GM19324 (cell line): ENCODE measurements at regions not wholly inside any gene's neighbourhood (a gene's known extent, or its start where the extent isn't known, plus 50 kb on each side); places are given as distances from the start of the nearest gene placed in this dataset.

ENCODE experiments used
- ATAC-seq: cut with Tn5 transposase; IDR thresholded peaks from one replicate; pipeline ENCODE4 v1.9.1; 2021; ENCODE audit warnings: mild to moderate bottlenecking, moderate library complexity; ENCODE audit not compliant: unreplicated experiment, low FRiP score

DNA sequence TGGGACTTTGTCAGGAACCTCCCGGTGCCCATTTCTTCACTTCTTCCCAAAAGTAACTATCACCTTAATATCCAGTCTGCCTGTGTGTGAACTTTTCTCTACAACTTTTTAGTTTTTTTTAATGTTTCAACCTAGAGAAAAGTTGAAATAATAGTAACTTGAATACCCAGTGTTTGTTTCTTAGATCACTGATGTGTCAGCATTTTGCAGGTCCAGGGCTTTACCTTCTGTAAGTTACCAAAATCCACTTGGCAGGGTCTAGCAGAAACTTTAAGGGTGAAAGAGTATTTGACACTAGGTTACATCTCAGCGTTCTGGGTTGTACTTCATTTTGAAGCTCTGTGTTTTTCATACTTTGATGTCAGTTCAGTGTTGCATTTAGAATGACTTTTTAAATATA is 372.7 kb downstream of the ARL4A start:
- no peak for ATAC-seq

DNA sequence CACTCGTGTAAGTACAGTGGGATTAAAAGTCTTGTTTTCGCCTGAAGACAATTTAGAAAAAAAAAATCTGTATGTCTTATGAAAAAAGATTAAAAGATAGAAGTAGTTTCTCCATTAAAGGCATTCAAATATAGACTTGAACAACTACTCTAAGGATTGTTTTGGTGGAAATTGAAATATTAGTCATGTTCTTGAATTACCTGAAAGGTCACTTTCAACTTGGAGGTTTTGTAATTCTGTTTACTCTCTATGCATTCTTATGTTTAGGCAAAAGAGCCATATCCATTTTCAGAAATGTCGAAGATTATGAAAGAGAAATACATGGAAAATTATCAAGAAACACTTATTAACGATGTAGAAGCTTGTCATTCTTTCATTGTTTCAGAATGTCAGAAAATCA is 373.7 kb downstream of the ARL4A start:
- no peak for ATAC-seq

DNA sequence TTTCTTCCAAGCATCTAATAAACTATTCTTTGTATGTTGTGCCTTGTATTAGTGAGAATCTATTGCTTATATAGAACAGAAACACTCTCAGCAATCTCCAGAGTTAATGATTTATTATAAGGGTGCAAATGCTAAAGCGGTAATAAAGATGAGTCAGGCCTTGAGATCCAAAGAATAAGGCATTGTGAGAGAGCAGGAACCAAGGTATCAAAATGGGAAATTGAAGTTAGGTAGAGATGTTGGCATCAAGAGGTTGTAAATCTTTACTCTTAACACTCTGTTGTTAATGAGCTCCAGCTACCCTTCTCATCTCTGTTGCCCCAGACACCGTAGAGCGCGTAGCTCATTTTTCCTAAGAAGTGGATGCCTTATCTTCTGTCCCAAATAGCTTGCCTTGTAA is 375.2 kb downstream of the ARL4A start:
- ATAC-seq: no peak

DNA sequence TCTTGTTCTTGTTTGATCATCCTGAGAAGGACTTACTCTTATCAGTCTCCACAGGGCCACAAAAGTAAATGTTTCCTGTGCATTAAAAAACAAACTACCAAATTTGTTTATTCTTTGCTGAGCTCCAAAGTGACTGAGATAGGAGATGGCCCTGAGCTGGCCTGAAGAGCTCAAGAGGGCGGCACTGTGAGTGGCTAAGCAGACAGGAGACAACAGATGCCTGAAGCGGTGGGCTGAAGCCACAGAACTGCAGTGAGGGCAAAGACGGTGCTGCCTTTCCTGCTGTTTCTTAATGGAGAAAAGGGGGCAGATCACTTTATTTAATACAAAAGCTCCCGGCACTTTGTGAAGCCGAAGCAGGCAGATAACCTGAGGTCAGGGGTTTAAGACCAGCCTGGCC is 379.6 kb downstream of the ARL4A start:
- ATAC-seq: no peak

DNA sequence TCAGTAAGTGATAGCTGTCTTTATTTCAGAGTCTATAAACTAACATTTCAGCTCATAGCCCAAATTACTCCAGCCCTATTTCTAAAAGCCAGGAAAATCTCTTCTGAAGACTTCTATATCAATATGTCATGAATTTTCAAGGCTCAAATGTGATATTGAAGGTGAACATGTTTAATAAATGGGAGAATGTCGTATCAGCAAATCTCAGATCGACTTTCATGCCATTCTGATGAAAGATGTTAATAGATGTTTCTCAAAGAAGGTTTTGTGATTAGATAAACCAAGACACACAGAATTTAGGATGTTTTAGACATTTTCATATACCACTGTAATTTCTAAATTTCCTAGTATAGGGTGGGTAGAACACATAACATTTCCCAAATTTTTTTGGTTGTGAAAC is 380.6 kb downstream of the ARL4A start:
- no peak for ATAC-seq

DNA sequence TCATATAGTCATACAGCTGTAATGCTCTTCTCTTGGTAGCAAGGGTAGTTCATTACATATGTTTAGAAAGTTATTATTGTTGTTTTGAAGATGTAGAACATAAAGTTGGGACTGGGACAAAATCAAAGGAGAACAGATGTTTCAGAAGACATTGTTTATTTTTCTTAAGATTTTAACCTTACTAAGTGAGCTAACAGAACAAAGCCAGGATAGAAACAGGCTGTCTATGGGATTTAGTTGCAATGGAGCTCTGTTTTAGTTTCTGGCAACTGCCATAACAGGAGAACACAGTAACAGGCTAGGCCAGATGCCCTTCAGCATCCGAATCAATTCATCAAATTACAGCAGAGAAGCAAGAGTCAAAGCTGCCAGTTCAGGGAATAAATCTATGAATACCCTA is 382.4 kb downstream of the ARL4A start:
- ATAC-seq: no peak

DNA sequence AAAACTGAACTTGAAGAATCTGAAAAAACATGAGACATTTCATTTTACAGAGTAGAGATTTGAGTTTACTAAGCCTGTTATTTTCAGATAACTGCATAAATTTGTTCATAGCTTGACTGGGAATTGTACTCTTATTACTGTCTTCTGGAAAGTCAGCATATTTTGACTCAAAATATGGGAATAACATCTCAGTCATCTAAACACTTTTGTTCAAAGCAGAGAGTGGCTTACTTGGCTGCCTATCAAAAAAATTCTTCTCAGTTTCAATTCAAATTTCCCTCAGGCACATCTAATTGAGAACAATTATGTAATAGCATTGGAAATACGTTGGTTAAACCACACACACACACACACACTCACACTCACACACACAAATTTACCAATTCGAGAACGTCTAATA is 384.6 kb downstream of the ARL4A start:
- no peak for ATAC-seq

DNA sequence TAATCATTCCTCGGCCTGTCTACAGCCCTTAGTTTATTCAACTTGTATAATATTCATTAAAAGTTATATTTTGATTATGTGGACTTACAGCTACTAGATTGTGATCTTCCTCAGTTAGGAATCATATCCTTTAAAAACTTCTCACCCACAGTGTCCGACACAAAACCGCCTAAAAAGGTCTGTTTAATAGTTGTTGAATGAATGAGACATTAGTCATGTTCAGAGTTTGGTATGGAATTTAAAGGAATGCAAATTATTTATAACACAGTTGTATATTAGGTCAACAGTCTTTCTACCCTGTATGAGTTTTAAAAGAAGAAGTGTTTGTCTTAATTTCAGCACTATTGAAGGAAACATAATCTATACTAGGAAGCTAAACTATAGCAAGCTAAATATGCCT is 390.0 kb downstream of the ARL4A start:
- ATAC-seq: no peak

DNA sequence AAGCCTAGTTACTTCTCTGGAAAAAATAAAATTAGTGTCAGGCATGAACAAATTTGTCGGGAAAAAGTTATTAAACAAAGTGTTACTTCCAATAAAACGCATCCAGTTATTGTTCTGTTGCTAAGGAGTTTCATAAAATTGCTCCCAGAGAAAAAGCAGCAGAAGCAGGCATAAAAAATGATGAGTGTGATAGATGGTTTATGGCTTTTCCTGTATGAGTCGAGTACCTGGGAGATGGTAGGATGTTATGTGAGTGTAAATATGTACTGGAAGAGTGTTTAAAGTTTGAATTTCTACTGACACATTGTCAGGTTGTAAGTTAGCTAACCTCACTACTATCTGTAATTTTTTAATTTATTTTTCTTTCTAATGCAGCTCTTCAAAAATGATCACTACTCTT is 390.7 kb downstream of the ARL4A start:
- no peak for ATAC-seq

DNA sequence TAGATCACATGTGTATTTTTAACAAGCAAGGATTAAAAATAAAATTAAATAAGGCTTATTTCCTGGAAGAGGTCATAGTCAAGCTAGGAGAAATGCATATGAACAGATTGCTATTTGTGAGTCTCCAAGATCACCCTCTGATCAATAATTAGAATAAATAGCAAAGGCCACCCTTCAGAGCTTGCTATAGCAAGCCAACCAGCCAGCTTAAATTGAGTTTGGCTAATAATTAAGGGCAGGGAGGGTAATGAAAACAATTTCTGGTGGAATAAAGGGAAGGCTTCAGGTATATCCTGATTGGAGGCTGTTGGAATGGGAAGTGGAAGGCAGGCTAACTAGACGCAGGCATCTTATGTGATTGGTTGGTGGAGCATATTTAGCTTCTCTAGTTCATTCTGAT is 403.5 kb downstream of the ARL4A start:
- ATAC-seq: no peak

DNA sequence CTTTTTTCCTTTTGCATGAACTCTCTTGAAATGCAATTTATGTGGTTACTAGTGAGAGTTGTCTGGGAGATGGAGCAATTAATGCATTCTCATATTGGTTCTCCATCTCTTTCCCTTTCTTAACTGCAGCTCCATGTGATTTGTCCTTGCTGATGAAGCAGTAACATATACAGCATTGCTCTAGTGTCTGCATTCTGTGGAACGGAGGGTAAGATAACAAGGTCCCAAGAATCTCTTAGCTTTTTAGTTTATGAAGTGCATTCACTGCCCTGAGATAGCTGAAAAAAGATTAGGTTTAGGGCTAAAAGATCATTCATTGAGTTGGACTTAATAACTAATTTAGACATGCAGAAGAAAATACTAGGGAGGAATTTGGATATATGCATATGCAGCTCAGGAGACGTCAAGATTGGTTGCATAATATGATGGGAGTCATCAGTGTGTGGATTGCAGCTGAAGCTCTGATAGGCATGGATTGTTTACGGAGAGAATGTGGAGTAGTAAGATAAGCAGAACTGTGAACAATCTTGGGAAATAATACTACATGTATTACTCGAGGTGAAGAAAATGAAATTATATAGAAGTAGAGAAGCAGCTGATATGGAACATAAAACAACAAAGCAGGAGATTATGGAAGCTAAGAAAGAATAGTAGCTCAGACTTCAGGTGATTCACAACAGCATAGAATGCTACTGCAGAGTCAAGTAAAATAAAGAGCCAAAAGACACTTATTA is 404.7 kb downstream of the ARL4A start:
- ATAC-seq: no peak

DNA sequence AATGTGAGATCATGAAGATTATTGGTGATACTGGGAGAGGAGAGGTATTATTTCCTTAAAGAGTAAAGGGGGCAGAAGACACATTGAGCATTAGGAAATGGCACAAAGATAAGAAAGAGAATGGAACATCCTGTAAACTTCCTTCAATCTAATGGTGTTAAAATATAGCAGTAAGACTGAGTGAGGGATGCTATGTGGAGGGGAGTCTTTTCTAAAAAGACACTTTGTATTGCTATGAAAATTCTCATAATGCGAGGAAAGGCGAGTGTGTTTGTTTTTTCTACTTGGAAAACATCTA is 405.2 kb downstream of the ARL4A start:
- ATAC-seq: no peak

DNA sequence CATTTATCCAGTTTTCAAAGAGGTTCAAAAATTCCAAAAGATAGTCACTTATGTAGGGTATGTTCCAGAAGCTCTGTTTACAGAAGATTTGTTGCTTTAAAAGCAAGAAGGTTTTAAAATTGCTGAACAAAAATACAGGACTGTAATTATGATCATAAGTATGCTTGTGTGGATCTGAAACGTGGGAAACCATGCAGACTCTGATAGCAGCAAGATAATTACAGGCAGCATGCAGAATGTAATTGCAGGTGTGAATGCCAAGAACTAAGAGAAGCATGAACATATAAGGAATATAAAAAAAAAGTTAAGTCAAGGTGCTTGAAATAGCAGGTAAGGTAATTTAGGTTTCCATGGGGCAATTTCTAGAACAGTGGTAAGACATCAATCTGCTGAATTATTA is 405.7 kb downstream of the ARL4A start:
- no peak for ATAC-seq

DNA sequence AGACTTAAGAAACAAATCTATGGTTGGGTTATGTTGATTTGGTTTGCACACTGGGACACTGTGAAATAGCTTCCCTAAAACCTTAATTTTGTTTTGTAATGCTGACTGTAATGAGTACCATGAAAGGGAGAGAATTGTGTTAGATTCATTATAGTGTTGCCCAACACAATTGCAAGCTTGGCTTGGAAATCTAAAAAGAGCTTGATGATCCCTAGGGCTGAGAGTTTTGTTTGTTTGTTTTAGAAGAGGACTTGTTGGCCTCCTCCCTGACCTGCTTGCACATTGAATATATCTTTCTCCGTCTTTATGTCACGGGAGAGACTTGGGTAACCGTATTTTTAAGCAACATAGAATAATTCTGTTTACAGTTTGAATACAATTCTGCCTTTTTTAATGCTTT is 410.1 kb downstream of the ARL4A start:
- no peak for ATAC-seq

DNA sequence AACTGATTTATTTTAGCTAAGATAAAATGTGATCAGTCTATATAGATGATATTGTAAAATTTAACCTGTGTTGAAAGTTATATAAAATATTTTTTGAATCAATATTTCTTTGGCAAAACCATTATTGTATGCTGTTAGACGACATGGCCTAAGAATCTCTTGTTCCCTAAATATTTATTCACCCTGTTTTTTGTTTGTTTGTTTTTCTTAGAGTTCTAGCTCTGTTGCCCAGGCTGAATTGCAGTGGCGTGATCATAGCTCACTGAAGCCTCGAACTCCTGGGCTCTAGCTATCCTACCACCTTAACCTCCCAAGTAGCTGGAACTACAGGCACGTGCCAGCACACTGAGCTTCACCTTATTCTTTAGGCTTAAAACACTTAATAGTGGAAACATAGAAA is 410.7 kb downstream of the ARL4A start:
- no peak for ATAC-seq

DNA sequence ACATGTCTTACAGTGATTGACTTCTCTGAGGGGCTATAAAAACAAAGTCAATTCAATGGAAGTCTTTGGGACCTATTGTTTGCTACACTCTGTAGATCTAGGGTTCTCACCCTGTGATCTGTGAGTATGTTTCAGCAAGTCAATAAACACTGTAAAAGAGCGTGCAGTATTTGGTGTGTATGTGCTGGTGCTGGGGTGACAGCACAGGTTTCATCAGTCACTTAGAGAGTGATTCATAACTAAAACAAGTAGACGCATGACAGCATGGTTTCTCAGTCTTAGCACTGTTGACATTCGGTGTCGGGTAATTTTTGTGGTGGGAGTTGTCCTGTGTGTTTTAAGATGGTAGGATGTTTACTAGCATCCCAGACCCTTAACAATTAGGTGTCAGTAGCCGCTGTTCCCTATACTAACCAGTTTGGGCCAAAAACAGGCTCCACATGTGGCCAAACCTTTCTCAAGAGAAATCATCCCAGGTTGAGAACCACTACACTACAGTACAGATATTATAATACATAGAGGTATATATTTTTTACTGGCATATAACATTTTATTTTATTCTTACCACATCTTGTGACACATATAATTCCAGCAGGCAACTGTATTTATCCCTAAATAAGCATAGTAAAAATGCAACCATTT is 411.8 kb downstream of the ARL4A start:
- no peak for ATAC-seq

DNA sequence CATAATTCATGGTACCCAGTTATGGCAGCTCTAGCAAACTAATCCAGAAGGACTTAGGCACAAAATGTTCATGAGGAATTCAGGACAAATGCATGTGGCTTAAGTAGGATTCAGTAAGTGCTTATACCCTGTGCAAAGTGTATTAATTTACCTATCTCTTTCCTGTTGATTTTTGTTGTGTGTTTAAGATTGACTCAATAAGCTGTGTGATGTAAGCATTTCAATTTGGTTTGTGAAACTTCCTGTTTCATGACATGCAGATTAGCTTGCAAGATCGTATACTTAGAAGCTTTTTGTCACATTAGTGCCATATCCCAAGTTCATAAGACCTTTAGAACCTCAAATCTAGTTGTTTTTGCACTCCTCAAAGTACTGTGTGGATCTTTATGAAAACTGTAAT is 416.7 kb downstream of the ARL4A start:
- ATAC-seq: no peak

DNA sequence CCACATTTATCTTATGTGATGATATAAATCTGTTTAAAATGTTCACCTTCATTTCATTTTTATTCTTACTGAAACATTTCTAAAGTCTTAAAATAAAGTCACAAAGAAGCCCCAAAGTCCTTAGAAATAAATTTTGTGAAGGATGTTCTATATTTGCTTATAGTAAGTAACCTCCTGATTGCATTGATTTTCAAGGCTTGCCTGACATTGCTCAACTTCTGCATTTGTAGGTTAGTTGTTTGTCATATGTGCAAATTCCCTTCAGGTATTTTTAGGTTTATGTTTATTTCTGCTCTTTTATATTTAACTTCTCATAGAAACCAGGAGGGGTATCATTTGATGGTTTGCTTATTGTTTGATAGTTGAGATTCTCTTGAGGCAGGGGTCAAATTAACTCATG is 417.8 kb downstream of the ARL4A start:
- no peak for ATAC-seq

DNA sequence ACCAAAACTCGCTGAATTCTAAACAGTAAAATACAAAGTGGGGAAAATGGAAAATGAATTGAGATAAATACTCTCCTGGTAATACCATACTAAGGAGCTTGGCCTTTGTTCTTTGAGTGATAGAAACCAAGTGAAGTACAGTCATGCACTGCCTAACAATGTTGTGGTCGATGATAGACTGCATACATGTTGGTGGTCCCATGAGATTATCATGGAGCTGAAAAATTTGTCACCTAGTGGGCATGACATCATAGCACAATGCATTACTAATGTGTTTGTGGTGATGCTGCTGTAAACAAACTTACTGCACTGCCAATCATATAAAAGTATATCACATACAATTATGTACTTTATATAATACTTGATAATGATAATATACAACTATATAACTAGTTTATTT is 419.1 kb downstream of the ARL4A start:
- no peak for ATAC-seq

DNA sequence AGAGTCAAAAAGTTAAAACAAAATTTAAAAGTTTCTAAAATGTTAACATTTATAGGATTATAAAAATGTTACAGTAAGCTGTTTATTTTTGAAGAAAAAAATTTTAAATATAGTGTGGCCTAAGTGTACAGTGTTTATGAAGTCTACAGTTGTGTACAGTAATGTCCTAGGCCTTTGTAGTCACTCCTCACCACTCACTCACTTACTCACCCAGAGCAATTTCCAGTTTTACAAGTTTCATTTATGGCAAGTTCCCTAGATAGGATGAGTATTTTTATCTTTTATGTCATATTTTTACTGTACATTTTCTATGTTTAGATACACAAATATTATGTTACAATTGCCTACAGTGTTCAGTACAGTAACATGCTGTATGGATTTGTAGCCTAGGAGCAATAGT is 419.9 kb downstream of the ARL4A start:
- no peak for ATAC-seq

DNA sequence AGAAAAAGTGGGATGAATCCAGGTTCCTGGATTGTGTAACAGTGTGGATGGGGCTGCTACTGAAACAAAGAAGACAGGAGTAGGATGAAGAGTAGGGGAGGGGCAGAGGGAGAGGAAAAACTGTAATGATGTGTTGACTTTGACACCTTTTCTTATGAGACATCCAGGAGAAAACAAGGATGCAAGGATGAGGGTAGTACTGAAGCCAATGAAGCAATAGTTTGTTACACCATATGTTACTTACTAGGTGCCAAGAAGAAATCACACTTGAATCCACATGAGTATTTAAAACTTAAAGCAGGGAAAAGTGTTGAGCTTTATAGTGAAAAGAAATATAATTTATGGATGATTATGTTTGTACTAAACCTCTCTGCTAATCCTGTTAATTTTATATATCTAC is 420.6 kb downstream of the ARL4A start:
- ATAC-seq: no peak

DNA sequence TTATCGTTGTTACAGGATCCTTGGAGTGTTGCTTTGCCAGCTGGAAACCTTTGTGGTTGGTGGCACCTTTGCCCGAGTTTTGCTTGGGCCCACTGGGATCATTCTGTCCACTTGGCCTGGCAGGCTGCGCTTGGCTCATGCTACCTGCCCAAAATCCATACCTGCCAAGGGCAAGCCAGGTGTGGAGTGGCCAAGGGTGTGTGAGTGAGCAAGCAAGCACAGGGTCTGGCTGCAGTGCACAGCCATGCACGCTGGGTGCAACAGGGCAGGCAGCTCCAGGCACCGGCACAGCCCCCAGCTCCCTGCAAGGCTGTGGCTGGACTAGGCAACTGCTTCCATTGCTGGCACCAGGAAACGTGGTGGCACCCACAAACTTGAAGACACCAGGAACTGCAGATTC is 421.8 kb downstream of the ARL4A start:
- no peak for ATAC-seq

DNA sequence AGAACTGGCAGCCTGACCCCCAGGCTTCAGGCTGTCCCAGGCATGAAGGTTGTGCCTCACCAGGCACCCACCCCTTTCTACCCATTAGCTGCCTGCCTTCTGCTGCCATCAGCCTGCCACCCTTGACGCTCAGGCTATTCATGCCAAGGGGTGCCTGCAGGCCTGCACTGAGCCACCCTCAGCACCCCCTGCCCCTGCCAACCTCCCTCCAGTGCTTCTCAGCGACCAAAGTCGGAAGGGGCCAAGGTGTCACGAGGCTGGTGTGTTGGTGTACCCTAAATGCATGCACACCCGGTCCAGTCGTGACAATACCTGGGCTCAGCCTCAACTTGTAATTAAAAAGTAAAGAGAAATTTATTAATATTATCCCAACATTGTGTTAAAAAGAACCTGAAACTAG is 422.7 kb downstream of the ARL4A start:
- no peak for ATAC-seq
